ENCODE measurements at regions not wholly inside any gene's neighbourhood (a gene's known extent, or its start where the extent isn't known, plus 50 kb on each side); places are given as distances from the start of the nearest gene placed in this dataset.
A peak's percentile ranks its signal among the peaks of the same experiment; 100 is the strongest.

GRCh38 chr13:50409220-50409619 is 394.0 kb downstream of the KCNRG start:
- no peaks in the 10 kb centered on the region for H3K9me3 Mint-ChIP-seq
- H3K27me3 Mint-ChIP-seq = peaks cover 0 to 3% of the 10 kb centered on the region in 2 donors
- peaks cover 5 to 6% of the 10 kb centered on the region in 2 donors for H3K4me1 Mint-ChIP-seq
- DNase-seq (no peak), ATAC-seq (replicated peaks) (no peak)
- H3K27ac Mint-ChIP-seq = no peak overlapping the region
- no peak overlapping the region for H3K4me3 Mint-ChIP-seq
- peaks cover 0 to 2% of the 10 kb centered on the region in 2 donors for H3K36me3 Mint-ChIP-seq

GRCh38 chr13:50410921-50411746 is 395.9 kb downstream of the KCNRG start:
- H3K4me1 Mint-ChIP-seq = peaks cover 5 to 8% of the 10 kb centered on the region in 2 donors
- H3K9me3 Mint-ChIP-seq = peaks cover 9 to 13% of the 10 kb centered on the region in 2 donors
- DNase-seq (no peak), ATAC-seq (replicated peaks) (peak in 1 of 2 donors; percentile 38)
- H3K27me3 Mint-ChIP-seq = peaks cover 0 to 3% of the 10 kb centered on the region in 2 donors
- peaks cover 6 to 10% of the 10 kb centered on the region in 2 donors for H3K36me3 Mint-ChIP-seq
- no peak overlapping the region for H3K27ac Mint-ChIP-seq
- no peak overlapping the region for H3K4me3 Mint-ChIP-seq

- DNase-seq (no peak), ATAC-seq (replicated peaks) (no peak)
- Mint-ChIP-seq H3K9me3 (peaks cover 9 to 13% of the 10 kb centered on the region in 2 donors), H3K27ac (no peak overlapping the region), H3K4me1 (peaks cover 0 to 8% of the 10 kb centered on the region in 2 donors), H3K4me3 (no peak overlapping the region), H3K36me3 (peaks cover 6 to 10% of the 10 kb centered on the region in 2 donors), H3K27me3 (peaks cover 0 to 3% of the 10 kb centered on the region in 2 donors)
These were observed 396.9 kb downstream of the KCNRG start for GRCh38 chr13:50412046-50412617.

GRCh38 chr13:50414640-50415039 is 399.4 kb downstream of the KCNRG start:
- peaks cover 9 to 13% of the 10 kb centered on the region in 2 donors for H3K9me3 Mint-ChIP-seq
- no peak overlapping the region for H3K27ac Mint-ChIP-seq
- ATAC-seq (replicated peaks) = no peak
- no peak overlapping the region for H3K4me3 Mint-ChIP-seq
- peaks cover 3 to 6% of the 10 kb centered on the region in 2 donors for H3K4me1 Mint-ChIP-seq
- H3K27me3 Mint-ChIP-seq = no peaks in the 10 kb centered on the region
- DNase-seq = no peak
- H3K36me3 Mint-ChIP-seq = peaks cover 6 to 10% of the 10 kb centered on the region in 2 donors

- H3K36me3 Mint-ChIP-seq = peaks cover 6 to 10% of the 10 kb centered on the region in 2 donors
- H3K9me3 Mint-ChIP-seq = peaks cover 9 to 13% of the 10 kb centered on the region in 2 donors
- H3K27ac Mint-ChIP-seq = no peak overlapping the region
- no peak overlapping the region for H3K4me3 Mint-ChIP-seq
- H3K27me3 Mint-ChIP-seq = no peaks in the 10 kb centered on the region
- ATAC-seq (replicated peaks) = no peak
- DNase-seq = no peak
- peaks cover 6 to 7% of the 10 kb centered on the region in 2 donors for H3K4me1 Mint-ChIP-seq
These were observed 400.2 kb downstream of the KCNRG start for GRCh38 chr13:50415428-50415827.

- H3K36me3 Mint-ChIP-seq = peaks cover 8 to 10% of the 10 kb centered on the region in 2 donors
- H3K4me1 Mint-ChIP-seq = peaks cover 8 to 18% of the 10 kb centered on the region in 2 donors
- no peak overlapping the region for H3K4me3 Mint-ChIP-seq
- no peaks in the 10 kb centered on the region for H3K27me3 Mint-ChIP-seq
- peaks cover 9 to 13% of the 10 kb centered on the region in 2 donors for H3K9me3 Mint-ChIP-seq
- H3K27ac Mint-ChIP-seq = no peak overlapping the region
- no peak for ATAC-seq (replicated peaks)
- DNase-seq = no peak
These were observed 402.4 kb downstream of the KCNRG start for GRCh38 chr13:50417597-50417996.

GRCh38 chr13:50419331-50419865 is 404.2 kb downstream of the KCNRG start:
- ATAC-seq (replicated peaks) (no peak), DNase-seq (no peak)
- H3K27me3 Mint-ChIP-seq = no peaks in the 10 kb centered on the region
- H3K36me3 Mint-ChIP-seq = peaks cover 5 to 10% of the 10 kb centered on the region in 2 donors
- H3K27ac Mint-ChIP-seq = no peak overlapping the region
- peaks cover 8 to 12% of the 10 kb centered on the region in 2 donors for H3K9me3 Mint-ChIP-seq
- H3K4me3 Mint-ChIP-seq = no peak overlapping the region
- peaks cover 21 to 28% of the 10 kb centered on the region in 2 donors for H3K4me1 Mint-ChIP-seq

GRCh38 chr13:50419896-50420295 is 404.7 kb downstream of the KCNRG start:
- H3K9me3 Mint-ChIP-seq = peaks cover 5 to 7% of the 10 kb centered on the region in 2 donors
- H3K4me3 Mint-ChIP-seq = no peak overlapping the region
- DNase-seq (no peak), ATAC-seq (replicated peaks) (no peak)
- no peak overlapping the region for H3K27ac Mint-ChIP-seq
- H3K36me3 Mint-ChIP-seq = peaks cover 2 to 6% of the 10 kb centered on the region in 2 donors
- no peaks in the 10 kb centered on the region for H3K27me3 Mint-ChIP-seq
- peaks cover 19 to 28% of the 10 kb centered on the region in 2 donors for H3K4me1 Mint-ChIP-seq

- Mint-ChIP-seq H3K4me1 (peaks cover 25 to 36% of the 10 kb centered on the region in 2 donors), H3K27me3 (no peaks in the 10 kb centered on the region), H3K4me3 (no peak overlapping the region), H3K36me3 (peaks cover 0 to 2% of the 10 kb centered on the region in 2 donors), H3K9me3 (no peaks in the 10 kb centered on the region), H3K27ac (no peak overlapping the region)
- DNase-seq (no peak), ATAC-seq (replicated peaks) (no peak)
These were observed 405.7 kb downstream of the KCNRG start for GRCh38 chr13:50420718-50421472.

GRCh38 chr13:50421473-50422130 is 406.4 kb downstream of the KCNRG start:
- H3K9me3 Mint-ChIP-seq = no peaks in the 10 kb centered on the region
- H3K36me3 Mint-ChIP-seq = peaks cover 0 to 2% of the 10 kb centered on the region in 2 donors
- H3K27me3 Mint-ChIP-seq = no peaks in the 10 kb centered on the region
- H3K27ac Mint-ChIP-seq = no peak overlapping the region
- no peak overlapping the region for H3K4me3 Mint-ChIP-seq
- peaks cover 25 to 43% of the 10 kb centered on the region in 2 donors for H3K4me1 Mint-ChIP-seq
- DNase-seq (no peak), ATAC-seq (replicated peaks) (no peak)

GRCh38 chr13:50422181-50423148 is 407.2 kb downstream of the KCNRG start:
- H3K36me3 Mint-ChIP-seq = peaks cover 0 to 2% of the 10 kb centered on the region in 2 donors
- H3K27ac Mint-ChIP-seq = no peak overlapping the region
- ATAC-seq (replicated peaks) = peak; percentile 44 to 56

GRCh38 chr13:50424993-50425392 is 409.7 kb downstream of the KCNRG start:
- Mint-ChIP-seq H3K4me3 (no peak overlapping the region), H3K27me3 (no peaks in the 10 kb centered on the region), H3K27ac (no peak overlapping the region), H3K36me3 (peaks cover 2 to 3% of the 10 kb centered on the region in 2 donors), H3K4me1 (peaks cover 31 to 55% of the 10 kb centered on the region in 2 donors), H3K9me3 (peaks cover 0 to 2% of the 10 kb centered on the region in 2 donors)
- DNase-seq (no peak), ATAC-seq (replicated peaks) (no peak)

More at GRCh38 chr13:50422181-50423148, 407.2 kb downstream of the KCNRG start:
- DNase-seq = no peak
- Mint-ChIP-seq H3K4me1 (peaks cover 25 to 51% of the 10 kb centered on the region in 2 donors), H3K9me3 (no peaks in the 10 kb centered on the region), H3K27me3 (no peaks in the 10 kb centered on the region), H3K4me3 (no peak overlapping the region)

GRCh38 chr13:50425772-50426171 is 410.5 kb downstream of the KCNRG start:
- Mint-ChIP-seq H3K27me3 (no peaks in the 10 kb centered on the region), H3K36me3 (peaks cover 2 to 3% of the 10 kb centered on the region in 2 donors), H3K9me3 (peaks cover 0 to 2% of the 10 kb centered on the region in 2 donors), H3K4me3 (no peak overlapping the region), H3K27ac (peak overlapping the region; percentile 20), H3K4me1 (peaks cover 31 to 55% of the 10 kb centered on the region in 2 donors)
- ATAC-seq (replicated peaks) (peak; percentile 86 to 88), DNase-seq (peak; percentile 11)
